Smooth muscle cell of the brain vasculature (primary cell): ENCODE measurements at regions not wholly inside any gene's neighbourhood (a gene's known extent, or its start where the extent isn't known, plus 50 kb on each side); places are given as distances from the start of the nearest gene placed in this dataset.
"Not testable (repeated sequence)": the region's sequence is repeated elsewhere in the genome, so short reads cannot be mapped to it uniquely, and the experiment has no call there.

ENCODE experiments used
- DNase-seq: peaks from one replicate; pipeline ENCODE4 v3.0.0-alpha.2; 2012; ENCODE audit warnings: low read depth, low spot score

DNA sequence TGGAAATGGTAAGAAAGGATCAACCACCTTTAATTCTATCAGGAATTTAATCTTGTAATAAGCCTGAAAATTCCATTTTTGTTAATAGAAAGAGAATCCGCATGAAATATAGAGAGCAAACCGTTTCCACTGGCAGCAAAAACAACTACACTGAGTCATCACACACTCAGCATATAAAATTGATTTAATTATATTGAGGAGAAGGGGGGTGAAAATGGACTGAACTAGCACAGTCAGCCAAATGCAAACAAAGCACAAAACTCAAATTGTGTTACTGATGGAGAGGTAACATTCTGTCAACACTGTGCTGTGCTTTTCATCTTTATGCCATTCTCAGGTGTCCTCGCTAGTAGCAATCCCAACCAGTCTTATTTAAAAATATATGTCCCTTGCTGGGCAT lies 1583.9 kb downstream of the MRPL39 start:
- no peak for DNase-seq

DNA sequence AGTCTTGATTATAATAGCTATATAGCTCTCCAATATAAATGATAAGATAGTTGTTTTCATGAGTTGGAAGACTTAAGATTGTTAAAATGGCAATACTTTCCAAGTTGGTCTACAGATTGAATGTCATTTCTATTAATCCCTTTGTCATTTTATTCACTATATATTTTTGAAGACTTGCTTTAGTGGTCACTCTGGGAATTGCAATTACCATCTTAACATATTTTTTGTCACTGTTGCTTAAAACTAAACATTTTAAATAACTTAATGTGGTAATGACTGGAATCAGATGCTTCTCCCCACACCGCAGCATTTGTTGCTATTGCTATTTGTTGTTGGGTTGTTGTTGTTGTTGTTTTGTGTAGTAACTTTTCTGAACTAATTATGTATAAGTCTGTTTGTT lies 1592.9 kb downstream of the MRPL39 start:
- DNase-seq, result no peak

DNA sequence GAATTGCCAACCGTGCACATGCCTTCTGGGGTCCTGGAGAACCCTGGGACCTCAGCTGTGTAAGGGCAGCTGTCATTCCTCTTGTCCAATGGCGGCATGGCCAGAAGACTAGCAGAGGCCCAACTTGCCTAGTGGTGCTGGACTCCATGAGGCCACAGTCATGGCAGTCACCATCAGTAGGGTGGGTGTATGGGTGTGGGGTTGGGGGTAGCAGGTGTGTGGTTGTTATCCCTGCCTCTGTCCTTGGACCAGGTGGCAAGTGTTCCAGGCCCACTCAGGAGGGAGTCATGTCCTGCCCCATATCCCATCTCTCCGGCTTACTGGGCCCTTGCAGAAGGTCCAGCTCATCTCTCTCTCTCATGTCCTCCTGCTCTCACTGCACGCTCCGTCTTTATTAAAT lies 1596.2 kb downstream of the MRPL39 start:
- DNase-seq, result no peak

DNA sequence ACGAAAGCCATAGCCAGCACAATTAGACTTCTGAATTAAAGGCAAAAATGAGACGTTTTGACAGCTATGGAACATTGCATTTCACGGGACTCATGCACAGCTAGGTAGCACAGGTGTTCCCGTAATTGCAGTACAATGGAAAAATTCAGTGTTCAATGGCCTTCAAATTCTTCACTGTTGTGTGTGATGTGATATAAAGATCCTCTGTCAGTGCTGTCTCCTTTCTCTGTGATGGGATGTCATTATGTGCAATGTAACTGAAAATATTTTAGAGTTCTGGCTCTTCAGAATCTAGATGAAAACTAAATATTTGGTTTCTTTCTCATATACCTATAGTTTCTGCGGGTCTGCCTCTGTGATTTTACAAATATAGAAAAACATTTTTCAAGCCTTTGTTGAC lies 1599.7 kb downstream of the MRPL39 start:
- no peak for DNase-seq

DNA sequence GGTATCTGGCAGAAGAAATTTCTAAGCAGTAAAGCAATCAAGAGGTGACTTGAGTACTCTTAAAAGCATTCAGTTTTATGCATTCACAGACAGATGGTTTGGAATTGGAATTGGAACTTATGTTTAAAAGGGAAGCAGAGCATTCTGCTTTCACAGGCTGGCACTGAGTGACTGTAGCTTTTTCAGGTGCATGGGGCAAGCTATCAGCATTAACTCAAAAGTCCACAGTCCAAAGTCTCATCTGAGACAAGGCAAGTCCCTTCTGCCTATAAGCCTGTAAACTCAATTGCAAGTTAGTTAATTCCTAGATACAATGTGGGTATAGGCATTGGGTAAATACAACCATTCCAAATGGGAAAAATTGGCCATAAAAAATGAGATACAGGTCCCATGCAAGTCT lies 1620.3 kb downstream of the MRPL39 start:
- DNase-seq, result no peak

DNA sequence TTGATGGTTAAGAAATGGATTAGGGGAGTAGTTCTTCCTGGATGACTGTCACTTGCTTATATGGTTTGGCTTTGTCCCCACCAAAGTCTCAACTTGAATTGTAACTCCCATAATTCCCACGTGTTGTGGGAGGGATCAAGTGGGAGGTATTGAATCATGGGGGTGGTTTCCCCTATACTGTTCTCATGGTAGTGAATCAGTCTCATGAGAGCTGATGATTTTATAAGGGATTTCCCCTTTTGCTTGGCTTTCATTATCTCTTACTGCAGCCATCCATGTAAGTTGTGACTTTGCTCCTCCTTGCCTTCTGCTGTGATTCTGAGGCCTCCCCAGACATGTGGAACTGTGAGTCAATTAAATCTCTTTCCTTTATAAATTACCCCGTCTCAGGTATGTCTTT lies 1621.1 kb downstream of the MRPL39 start:
- DNase-seq, result no peak

DNA sequence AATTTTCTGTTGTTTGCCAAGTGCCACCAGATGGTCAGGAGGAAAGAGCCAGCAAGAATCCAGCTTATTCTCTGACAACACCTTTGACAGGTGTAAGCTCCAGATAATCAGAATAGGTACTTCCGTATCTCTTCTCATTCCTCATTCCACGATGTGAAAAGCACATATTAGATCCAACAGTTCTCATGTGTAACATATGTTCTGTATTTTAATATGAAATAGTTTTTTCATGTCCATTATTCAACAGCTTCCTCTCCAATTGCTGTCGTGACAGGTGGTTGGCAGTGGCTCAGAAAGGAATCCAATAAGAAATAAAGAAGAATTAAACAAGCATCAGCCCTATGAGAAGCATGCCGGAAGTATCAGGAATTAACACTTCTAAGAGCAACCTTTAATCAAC lies 1624.7 kb downstream of the MRPL39 start:
- DNase-seq, result no peak

DNA sequence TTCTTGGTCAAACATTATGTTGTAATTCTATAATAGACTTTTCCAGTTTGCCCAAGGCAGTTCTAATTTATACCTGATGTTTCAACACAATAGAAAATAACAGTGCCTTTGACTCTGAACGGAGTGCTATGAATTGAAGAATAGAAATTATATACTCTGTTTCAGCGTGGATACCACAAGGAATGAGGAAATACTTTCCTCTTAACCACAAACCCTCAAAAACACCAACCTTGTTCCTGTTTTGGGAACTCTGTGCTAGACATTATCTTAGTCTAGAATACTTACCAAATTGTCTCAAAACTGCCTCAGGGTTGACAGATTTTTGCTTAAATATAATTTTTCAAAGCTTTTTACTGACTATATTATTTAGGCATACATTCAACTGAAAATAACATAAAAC lies 1629.3 kb downstream of the MRPL39 start:
- DNase-seq, result no peak

DNA sequence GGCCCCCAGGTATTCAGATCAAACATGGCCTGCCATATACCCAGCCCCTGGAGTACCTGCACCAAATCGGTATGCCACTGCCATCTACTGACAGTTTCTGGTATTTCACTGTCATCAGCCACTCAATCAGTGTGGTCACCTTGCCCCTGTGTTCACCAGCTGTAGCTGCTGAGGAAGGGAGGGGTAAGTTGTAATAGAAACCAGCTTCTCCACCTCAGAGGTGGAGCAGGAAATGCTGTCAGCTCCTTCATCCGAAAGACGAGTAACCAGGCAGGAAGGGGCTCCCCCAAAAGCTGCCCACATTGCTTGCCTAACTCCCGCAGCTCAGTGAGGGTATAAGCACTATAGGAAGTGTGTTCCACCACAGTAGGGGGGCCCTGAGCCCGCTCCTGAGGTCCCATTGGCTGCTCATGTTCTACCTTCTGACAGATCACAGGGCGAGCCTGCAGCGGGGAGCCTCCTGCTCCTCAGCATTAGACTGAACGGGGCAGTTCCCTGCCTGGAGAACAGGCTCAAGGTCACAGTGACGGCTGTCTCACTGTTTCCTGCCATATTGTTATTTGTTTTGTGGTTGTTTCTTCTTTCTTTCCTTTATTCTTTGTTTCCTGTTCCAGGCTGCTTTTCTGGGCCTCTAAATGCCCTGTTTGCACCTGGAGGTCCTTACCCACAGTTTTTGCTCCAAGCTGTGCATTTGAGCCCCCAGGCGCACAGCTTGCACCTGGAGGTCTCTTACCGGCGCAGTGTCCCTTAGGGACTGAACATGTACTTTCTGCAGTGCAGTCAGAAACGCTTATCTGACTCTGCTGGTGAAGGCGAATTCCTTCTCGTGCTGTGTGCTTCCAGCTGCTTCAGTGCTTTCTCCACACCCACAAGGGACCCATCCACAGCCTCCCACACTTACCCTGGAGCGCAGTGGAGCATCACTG lies 1638.3 kb downstream of the MRPL39 start:
- no peak for DNase-seq

DNA sequence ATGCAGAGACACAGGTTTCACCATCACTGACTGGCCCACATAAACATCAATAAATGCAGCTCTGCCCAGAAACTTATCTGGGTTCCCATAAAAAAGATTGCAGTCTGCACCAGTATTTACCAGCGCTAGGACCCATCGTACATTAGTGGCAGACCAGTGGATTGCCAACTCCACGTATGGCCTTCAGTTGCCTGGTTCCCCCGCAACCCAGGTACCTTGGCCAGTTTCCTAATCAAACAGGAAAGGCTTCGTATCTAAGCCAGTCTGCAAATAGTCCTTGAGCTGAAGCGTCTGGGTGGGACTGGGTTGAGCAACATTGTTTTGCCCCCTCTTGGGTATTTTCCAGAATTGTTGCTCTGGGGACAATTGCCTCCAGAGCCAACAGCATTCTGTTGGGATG lies 1639.3 kb downstream of the MRPL39 start:
- no peak for DNase-seq

DNA sequence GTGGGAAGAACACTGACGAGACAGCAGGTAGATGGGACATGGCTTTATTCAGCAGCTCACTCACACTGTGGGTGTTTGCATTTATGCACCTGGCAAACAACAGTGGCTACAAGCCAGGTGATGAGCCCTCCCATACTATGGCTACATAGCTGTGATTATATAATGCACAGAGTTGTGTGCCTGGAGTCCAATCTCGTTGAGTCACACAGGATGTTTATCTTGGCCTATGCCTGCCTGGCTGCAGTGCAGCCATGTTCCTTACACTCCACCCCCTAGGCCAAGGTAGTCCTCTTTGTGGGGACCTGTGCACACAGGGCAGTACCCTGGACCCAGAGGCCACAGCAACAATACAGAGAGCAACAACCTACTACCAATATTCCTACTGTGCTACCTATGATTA lies 1643.8 kb downstream of the MRPL39 start:
- no peak for DNase-seq

DNA sequence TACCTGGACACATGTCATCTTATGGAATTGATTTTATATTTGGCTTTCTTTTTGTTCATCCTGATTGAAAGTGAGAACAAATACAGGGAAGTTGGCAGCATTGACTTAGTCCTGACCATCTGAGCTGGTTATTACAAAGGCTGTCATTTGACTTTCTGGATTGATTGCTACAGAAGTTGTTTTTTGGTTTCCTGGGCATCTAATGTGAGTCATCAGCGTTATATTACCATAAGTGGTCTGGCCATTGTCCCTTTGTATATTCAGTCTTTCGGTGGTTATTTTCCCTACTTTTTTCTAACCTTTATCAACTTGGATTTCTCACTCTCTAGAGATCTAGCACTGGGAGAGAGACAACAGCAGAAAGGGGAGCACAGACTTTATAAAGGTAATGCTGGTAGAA lies 1646.5 kb downstream of the MRPL39 start:
- DNase-seq, result no peak

DNA sequence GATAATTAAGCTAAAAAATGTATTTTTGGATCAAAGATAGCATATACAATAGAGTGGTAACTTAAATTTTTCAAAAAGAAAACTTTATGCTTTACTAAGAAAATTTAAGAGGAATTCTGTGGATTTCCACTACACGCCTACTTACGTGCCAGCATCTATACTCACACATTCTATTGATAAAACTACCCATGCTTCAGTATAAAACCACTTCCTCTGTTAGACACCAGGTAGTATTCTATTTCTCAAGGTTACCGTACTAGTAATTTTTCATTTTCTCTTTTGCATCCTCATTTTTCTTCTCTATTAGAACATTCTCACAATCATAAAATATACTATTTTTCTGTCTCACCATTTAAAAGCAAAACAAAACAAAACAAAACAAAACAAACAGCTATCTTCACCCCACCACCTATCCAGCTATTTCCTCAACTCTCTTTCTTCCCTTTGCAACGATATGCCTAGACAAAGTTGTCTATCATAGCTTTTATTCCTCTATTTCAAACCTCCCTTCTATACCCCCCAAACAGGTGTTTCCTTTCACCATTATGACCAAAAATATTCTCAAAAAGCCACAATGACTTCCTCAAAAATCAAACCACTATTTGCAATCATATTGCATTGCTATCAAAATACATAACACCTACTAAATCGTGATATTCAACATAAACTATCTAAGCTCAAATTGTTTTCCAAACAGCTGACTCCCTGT lies 1652.0 kb downstream of the MRPL39 start:
- no peak for DNase-seq

DNA sequence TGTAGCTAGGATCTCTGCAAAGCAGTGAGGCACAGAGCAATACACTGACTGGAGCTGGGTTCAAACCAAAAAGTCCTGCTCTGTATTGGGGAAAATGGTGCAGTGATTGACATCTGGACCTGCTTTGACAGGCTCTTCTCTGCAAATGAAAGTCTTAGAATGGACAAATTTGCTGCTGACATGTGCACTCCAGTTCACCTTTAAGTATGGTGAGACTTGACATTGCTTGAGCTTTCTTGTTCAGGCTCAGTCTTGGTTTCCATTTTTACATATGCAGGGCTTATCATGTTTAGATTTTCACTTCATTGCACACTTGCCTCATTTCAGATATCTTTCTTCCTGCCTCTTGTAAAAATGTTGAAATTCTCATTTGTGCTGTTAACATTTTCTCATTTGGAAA lies 1655.0 kb downstream of the MRPL39 start:
- DNase-seq, result no peak

DNA sequence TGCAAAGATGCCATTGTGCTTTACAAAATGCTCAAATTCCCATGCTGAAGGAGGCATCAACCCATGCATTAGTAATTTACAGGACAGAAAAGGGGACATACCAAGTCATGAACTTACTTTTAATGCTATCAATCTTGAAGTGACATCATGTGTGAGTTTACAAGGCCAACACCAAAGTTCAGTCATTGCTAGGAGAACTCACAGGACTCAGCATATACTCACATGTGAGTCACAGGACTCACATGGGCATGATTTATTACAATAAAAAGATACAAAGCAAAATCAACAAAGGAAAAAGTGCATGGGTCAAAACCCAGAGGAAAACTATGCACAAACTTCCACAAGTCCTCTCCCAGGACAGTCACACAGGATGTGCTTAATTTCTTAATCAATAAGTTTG lies 1656.0 kb downstream of the MRPL39 start:
- DNase-seq, result no peak

DNA sequence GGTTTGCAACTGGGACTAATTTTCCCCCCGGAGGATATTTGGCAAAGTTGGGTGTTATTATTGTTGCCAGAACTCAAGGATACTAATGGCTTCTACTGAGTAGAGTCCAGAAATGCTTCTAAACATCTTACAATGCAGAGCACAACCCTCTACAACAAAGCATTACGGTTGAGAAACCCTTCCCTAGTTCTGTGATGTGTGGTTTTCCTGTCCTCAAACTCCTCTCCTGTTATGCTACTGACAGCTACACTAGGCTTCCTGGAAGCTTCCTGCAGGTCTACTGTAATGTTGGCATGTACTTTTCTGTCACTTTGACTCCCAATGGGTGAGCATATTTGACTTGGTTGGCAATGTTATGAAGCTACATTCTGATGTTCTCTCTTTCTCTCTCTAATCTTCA lies 1656.9 kb downstream of the MRPL39 start:
- no peak for DNase-seq

DNA sequence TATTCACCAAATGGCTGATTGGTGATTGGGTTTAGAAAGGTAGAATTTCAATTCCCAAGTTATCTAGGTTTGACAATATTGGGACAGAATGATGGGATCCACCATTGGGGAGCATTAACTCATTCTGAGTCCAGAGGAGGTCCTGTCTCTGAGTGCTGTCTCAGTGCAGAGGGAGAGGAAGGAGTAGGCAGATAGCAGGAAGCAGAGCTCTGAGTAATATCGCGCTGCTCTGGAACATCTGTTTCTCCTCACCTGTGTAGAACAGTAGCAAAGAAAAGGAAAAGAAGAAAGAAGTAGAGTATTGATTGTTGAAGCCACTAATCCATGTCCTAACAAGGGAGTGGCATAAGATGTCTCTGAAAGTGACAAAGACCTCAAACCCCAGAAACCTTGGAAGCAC lies 1657.8 kb downstream of the MRPL39 start:
- DNase-seq, result no peak

DNA sequence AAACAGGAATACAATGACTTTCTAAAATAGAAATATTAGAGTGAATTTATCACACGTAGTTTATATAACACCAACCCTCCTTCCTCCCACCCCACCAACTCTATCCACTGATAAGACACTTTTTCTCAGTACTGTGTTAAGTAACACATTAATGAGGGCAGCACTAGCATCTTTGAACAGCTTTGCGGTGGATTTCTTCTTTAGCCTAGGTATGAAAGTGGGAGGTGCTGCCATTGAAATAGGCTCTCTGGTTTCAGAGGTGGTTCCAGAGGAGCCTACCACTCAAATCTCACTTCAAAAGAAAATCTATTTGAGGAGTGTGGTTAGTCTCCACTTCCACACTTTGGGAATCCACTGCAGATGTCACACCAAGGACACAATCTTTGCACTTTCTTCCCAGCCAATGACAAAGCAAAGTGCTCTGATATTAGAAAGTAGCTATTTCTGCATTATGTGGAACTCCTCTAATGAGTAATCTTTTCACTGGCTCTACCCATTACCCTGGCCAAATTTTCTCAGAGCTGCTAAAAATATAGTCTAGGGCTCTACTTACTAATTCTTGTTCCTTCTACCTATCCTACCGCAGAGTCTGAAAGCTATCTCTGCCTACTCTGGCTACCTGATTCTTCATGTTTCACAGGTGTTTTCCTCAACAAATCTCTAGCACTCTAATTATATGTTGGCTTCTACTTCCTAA lies 1667.8 kb downstream of the MRPL39 start:
- DNase-seq, result no peak

DNA sequence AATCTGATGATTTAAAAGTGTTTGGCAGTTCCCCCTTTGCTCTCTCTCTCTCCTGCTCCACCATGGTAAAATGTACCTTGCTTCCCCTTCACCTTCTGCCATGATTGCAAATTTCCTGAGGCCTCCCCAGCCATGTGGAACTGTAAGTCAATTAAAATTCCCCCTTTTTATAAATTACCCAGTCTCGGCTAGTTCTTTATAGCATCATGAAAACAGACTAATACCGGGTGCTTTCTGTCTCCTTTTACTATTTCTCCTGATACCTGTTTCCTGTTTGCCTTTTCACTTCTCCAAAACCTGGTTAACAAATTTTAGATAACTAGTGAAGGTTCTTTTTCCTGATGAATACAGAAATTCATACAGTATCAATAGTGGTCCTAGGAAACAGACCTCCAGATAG lies 1670.3 kb downstream of the MRPL39 start:
- no peak for DNase-seq

DNA sequence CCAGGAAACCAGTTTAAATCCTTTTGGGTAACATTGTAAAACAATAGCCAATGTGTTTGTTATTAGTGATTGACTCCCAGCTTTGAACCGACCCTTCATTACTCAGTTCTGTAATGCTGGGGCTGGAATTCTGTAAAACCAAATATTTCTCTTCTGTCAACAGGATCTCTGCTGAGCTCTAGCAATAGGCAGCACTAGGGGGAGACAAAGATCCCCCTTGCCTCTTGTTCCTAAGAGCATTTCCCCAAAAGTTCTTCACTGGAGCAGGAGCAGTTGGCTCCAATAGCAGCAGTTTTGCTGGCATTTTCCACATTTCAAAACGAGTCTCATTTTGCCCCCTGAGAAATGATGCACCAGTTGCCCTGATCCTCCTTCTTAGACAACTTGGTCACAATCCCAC lies 1671.1 kb downstream of the MRPL39 start:
- no peak for DNase-seq

DNA sequence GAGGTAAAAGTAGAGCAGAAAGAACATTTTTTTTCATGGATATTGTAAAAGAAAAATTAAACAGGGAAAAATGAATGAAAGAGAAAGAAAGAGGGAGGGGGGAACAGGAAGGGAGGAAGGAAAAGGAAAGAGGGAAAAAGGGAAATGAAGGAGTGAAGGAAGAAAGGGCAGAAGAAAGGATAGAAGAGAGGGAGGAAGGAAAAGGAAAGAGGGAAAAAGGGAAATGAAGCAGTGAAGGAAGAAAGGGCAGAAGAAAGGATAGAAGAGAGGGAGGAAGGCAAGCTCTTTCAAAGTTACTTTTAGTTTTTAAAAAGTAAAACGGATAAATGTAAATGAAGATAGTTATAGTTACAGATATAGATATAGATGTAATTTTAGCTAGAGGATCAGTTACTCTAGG lies 1676.7 kb downstream of the MRPL39 start:
- no peak for DNase-seq

DNA sequence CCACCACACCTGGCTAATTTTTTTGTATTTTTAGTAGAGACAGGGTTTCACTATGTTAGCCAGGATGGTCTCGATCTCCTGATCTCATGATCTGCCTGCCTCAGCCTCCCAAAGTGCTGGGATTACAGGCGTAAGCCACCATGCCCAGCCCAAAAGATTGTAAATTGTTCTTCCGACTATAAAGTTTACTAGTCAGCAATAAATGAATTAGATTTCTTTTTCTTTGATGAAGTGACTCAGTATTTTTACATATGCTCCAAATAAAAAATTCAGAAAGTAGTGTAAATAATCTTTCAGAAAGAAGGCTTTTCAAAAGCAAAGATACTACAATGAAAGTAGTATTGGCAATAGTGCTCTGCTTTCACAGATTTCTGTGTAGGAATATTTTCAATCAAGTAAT lies 1680.9 kb downstream of the MRPL39 start:
- DNase-seq, result not testable (repeated sequence)
